GM12864 (cell line): ENCODE measurements at regions not wholly inside any gene's neighbourhood (a gene's known extent, or its start where the extent isn't known, plus 50 kb on each side); places are given as distances from the start of the nearest gene placed in this dataset.
"Not testable (repeated sequence)": the region's sequence is repeated elsewhere in the genome, so short reads cannot be mapped to it uniquely, and the experiment has no call there.

Source experiments
- DNase-seq: peaks from one replicate; pipeline ENCODE4 v3.0.0-alpha.2; 2011; ENCODE audit warnings: low read depth
- H3K4me3 ChIP-seq: 2 replicates; pipeline ENCODE4 v1.5.1; 2011; ENCODE audit warnings: mild to moderate bottlenecking, low read depth, low read length, control low read depth
- TF ChIP-seq, protein P1 (sequence below): IDR thresholded peaks from 2 replicates; pipeline ENCODE4 v1.5.1; 2011; ENCODE audit warnings: low read depth, mild to moderate bottlenecking, moderate library complexity, low read length, control low read depth, inconsistent platforms; ENCODE audit errors: missing control alignments

DNA sequence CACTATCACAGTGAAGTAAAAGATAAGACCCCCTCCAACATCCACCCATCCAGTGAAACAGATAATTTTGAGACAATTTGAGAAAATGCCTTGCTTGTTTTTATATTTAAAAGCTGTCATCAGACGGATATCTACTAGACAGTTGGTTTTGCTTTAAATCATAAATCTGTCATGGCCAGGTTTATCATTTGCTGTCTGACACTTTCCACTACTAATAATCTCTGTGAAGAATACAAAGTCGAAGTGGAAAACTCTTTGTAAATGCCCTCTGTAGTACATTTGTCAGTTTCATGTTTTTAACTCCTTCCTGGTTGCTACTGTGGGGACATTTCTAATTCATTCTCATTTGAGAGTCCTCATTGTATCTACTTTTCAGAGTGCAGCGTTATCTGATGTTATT is 1606.2 kb upstream of the PCDH7 start:
- TF ChIP-seq, protein P1, sequence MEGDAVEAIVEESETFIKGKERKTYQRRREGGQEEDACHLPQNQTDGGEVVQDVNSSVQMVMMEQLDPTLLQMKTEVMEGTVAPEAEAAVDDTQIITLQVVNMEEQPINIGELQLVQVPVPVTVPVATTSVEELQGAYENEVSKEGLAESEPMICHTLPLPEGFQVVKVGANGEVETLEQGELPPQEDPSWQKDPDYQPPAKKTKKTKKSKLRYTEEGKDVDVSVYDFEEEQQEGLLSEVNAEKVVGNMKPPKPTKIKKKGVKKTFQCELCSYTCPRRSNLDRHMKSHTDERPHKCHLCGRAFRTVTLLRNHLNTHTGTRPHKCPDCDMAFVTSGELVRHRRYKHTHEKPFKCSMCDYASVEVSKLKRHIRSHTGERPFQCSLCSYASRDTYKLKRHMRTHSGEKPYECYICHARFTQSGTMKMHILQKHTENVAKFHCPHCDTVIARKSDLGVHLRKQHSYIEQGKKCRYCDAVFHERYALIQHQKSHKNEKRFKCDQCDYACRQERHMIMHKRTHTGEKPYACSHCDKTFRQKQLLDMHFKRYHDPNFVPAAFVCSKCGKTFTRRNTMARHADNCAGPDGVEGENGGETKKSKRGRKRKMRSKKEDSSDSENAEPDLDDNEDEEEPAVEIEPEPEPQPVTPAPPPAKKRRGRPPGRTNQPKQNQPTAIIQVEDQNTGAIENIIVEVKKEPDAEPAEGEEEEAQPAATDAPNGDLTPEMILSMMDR, result no peak
- DNase-seq, result no peak
- H3K4me3 ChIP-seq, result no peak overlapping the region

DNA sequence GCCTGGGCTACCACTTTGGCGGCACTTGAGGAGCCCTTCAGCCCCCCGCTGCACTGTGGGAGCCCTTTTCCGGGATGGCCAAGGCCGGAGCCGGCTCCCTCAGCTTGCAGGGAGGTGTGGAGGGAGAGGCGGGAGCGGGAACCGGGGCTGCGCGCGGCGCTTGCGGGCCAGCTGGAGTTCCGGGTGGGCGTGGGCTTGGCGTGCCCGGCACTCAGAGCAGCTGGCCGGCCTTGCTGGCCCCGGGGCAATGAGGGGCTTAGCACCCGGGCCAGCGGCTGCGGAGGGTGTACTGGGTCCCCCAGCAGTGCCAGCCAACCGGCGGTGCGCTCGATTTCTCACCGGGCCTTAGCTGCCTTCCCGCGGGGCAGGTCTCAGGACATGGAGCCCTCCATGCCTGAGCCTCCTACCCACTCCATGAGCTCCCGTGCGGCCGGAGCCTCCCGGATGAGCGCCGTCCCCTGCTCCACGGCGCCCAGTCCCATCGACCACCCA is 1602.9 kb upstream of the PCDH7 start:
- not testable (repeated sequence) for DNase-seq, H3K4me3 ChIP-seq

DNA sequence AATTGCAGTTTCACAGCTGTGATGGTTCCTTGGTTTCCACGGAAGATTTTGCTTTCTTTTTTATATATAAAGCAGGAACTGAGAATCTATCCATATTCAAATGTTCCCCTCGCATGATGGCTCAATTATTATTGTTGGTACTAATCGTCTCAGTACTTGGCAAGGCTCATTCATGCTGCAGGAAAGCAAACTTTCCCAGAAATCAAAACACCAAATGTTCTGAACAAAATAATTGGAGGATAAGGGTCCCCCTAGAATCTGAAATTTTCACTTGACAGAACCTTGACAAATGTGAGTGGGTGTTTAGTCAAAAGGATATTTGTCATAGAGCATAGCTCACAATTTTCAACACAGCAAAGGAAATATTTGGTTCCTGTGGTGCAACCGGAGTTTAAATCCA is 1598.6 kb upstream of the PCDH7 start:
- no peak overlapping the region for H3K4me3 ChIP-seq
- DNase-seq, result no peak
- TF ChIP-seq, protein P1, result no peak

DNA sequence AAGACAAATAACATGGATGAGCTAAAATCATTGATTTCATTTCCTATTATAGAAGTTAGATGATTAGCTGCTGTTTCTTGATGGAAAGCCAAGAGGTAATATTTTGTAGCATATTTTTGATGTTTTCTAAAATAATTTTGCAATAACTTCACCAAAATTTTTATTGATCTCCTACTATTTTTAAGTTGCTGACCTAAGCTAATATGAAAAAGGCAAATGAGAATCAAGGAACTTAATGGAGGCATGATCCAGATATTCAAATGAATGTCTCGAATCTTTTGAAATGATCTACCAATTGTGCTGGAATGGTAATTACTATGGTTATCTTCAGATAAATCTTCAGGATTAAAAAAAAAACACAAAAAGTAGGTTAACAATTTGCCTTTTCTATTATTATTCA is 1591.4 kb upstream of the PCDH7 start:
- TF ChIP-seq, protein P1, result no peak
- no peak overlapping the region for H3K4me3 ChIP-seq

DNA sequence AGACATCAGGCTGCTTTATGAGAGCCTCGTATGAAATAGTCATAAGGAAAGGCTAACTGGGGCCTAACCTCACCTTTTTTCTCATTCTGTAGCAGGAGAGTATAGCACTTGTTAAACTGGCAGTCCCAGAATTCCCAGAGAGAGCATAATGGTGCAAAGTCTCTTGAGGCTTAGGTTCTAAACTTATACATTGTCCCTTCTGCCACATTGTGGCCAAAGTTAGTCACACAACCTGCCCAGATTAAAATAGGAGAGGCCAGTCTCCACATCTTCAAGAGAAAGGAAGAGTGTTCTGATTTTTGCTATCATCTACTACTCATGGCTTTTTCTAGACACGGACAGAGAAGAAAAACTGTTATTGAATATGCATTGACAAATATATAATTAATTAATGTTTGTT is 1588.9 kb upstream of the PCDH7 start:
- TF ChIP-seq, protein P1, result no peak
- H3K4me3 ChIP-seq, result no peak overlapping the region
- DNase-seq, result no peak

More for the DNA sequence above, 1591.4 kb upstream of the PCDH7 start:
- DNase-seq, result no peak

DNA sequence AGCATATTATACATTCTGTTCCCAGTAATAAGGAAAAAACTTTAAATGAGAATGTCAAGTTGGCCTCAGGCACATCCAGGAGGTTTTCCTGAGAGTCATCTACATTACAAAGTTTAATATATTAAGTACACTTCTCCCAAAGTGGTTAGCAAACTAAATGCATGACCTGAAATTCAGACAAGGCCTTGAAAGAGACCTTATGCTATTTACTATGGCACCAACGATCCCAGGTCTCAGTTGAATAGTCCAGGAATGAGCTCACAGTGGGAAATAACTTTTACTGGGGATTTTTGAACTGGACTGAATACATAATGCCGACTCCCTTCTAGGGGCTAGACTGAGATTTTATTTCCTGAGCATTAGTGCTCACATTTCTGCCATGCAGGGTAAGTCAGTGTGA is 1577.5 kb upstream of the PCDH7 start:
- DNase-seq, result no peak
- H3K4me3 ChIP-seq, result no peak overlapping the region
- TF ChIP-seq, protein P1, result no peak

DNA sequence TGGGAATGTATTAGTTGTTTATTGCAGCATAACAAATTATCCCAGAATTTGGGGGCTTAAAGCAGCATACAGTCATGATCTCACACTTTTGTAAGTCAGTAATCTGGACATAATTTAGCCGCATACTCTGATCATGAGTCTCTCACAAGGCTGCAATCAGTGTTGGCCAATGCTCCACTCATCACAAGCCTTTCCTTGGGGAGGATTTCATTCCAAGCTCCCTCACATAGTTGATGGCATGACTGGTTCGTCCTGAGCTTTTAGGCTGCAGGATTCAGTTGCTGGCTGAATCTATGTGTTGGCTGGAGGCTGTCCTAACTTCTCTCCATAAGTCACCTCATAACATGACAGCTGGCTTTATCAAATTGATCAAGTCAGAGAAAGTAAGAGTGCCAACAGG is 1568.6 kb upstream of the PCDH7 start:
- DNase-seq, result no peak
- TF ChIP-seq, protein P1, result no peak

DNA sequence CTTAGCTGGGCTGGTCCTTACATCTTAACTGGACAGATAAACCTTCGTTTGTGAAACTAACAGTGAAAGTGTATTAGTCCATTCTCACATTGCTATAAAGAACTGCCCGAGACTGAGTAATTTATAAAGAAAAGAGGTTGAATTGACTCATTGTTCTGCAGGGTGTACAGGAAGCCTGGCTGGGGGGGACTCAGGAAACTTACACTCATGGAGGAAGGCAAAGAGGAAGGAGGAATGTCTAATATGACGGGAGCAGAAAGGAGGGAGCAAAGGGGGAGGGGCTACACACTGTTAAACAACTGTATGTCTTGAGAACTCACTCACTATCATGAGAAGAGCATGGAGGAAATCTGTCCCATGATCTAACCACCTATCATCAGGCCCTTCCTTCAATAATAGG is 1566.5 kb upstream of the PCDH7 start:
- H3K4me3 ChIP-seq, result no peak overlapping the region
- no peak for DNase-seq
- TF ChIP-seq, protein P1, result no peak

More for the DNA sequence above, 1568.6 kb upstream of the PCDH7 start:
- no peak overlapping the region for H3K4me3 ChIP-seq
